ENCODE measurements at regions not wholly inside any gene's neighbourhood (a gene's known extent, or its start where the extent isn't known, plus 50 kb on each side); places are given as distances from the start of the nearest gene placed in this dataset.

GRCh38 chr2:128982670-128983069 lies 664.0 kb upstream of the HS6ST1 start:
- H3K4me3 ChIP-seq: no peak overlapping the region
- H3K9me3 ChIP-seq: no peaks in the 10 kb centered on the region
- no peaks in the 10 kb centered on the region for H3K4me1 ChIP-seq
- no peak for ATAC-seq
- no peak overlapping the region for H3K27ac ChIP-seq
- intact Hi-C loops (cut with DNase I): no loop called here
- WGBS (ENCODE audit: insufficient coverage, low coverage, low lambda C conversion rate, missing lambda C conversion rate): 73% methylated on average over 4 of the region's 4 CpGs
- no peaks in the 10 kb centered on the region for H3K36me3 ChIP-seq
- no peaks in the 10 kb centered on the region for H3K27me3 ChIP-seq
- DNase-seq: no peak
- no peak for TF ChIP-seq CTCF (IDR thresholded peaks at IDR 0.05)
- TF ChIP-seq POLR2A (IDR thresholded peaks at IDR 0.05): no peak

DNA sequence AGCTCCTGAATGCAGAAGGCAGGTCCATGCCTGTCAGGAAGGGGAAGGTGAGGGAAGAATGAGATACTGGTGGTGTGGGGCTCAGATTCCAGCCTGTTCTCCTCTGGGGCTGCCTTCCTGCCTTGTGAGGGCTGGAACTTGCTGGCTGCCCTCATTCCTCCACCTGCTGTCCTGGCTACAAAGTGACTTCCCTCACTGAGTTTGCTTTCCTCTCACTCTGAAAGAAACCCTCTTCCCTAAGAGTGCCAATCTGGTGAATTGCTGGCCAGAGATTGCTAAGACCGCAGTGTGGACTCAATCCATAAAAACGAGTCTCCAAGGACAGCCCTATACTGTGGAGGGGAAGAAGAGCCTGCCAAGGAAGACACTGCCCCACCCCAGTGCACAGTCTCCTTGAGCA lies 664.4 kb upstream of the HS6ST1 start:
- no peak for DNase-seq
- H3K4me3 ChIP-seq: no peak overlapping the region
- no peaks in the 10 kb centered on the region for H3K4me1 ChIP-seq
- no peaks in the 10 kb centered on the region for H3K9me3 ChIP-seq
- intact Hi-C loops (cut with DNase I): no loop called here
- H3K36me3 ChIP-seq: no peaks in the 10 kb centered on the region
- no peak for ATAC-seq
- 26% methylated on average over 2 of the region's 2 CpGs for WGBS (ENCODE audit: insufficient coverage, low coverage, low lambda C conversion rate, missing lambda C conversion rate)
- H3K27me3 ChIP-seq: no peaks in the 10 kb centered on the region
- H3K27ac ChIP-seq: no peak overlapping the region
- TF ChIP-seq CTCF (IDR thresholded peaks at IDR 0.05): no peak

DNA sequence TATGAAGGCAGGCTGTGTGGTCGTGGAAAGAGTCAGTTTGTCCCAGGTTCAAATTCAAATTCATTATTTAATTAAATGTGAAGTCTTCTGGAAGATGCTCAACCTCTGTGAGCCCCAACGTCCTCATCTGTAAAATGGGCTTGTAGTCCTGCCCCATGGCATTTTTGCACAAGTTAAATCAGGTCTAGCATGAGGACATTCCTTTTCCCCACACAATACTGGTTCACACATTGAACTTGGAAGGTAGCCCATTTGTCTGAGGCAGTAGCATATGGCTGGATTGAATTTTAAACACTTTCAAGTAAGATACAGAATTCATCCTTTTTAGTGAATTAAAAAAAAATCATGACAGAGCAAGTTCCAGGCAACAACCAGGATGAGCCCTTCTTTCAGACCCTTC lies 665.4 kb upstream of the HS6ST1 start:
- 42% methylated on average over 2 of the region's 2 CpGs for WGBS (ENCODE audit: insufficient coverage, low coverage, low lambda C conversion rate, missing lambda C conversion rate)
- Histone ChIP-seq H3K27me3 (no peaks in the 10 kb centered on the region), H3K27ac (no peak overlapping the region), H3K4me1 (no peaks in the 10 kb centered on the region), H3K36me3 (no peaks in the 10 kb centered on the region), H3K9me3 (no peaks in the 10 kb centered on the region), H3K4me3 (no peak overlapping the region)
- ATAC-seq (no peak), DNase-seq (no peak)
- intact Hi-C loops (cut with DNase I): no loop called here
- no peak for TF ChIP-seq CTCF (IDR thresholded peaks at IDR 0.05)
- no peak for TF ChIP-seq POLR2A (IDR thresholded peaks at IDR 0.05)

DNA sequence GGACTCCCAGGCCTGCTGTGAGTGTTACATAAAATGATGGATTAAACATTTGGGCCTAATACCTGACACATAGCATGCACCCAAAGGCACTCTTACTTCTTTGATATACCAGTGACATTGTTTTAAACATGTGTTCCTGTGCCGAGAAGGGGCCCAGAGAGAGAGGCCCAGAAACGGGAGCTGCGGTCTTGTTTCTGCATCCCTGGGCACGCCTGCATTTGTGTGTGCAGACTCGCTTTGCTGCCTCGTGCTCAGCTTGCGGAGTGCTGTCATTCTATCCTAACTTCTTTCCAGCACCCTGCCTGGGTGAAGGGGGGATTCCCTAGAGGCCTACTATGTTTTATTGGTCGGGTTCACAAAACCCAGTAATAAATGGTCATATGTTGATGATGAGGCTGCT lies 666.2 kb upstream of the HS6ST1 start:
- Histone ChIP-seq H3K9me3 (no peaks in the 10 kb centered on the region), H3K4me1 (no peaks in the 10 kb centered on the region), H3K36me3 (no peaks in the 10 kb centered on the region), H3K4me3 (no peak overlapping the region), H3K27me3 (no peaks in the 10 kb centered on the region), H3K27ac (no peak overlapping the region)
- DNase-seq (no peak), ATAC-seq (no peak)
- TF ChIP-seq POLR2A (IDR thresholded peaks at IDR 0.05): no peak
- no peak for TF ChIP-seq CTCF (IDR thresholded peaks at IDR 0.05)
- 68% methylated on average over 6 of the region's 8 CpGs for WGBS (ENCODE audit: insufficient coverage, low coverage, low lambda C conversion rate, missing lambda C conversion rate)
- intact Hi-C loops (cut with DNase I): no loop called here

DNA sequence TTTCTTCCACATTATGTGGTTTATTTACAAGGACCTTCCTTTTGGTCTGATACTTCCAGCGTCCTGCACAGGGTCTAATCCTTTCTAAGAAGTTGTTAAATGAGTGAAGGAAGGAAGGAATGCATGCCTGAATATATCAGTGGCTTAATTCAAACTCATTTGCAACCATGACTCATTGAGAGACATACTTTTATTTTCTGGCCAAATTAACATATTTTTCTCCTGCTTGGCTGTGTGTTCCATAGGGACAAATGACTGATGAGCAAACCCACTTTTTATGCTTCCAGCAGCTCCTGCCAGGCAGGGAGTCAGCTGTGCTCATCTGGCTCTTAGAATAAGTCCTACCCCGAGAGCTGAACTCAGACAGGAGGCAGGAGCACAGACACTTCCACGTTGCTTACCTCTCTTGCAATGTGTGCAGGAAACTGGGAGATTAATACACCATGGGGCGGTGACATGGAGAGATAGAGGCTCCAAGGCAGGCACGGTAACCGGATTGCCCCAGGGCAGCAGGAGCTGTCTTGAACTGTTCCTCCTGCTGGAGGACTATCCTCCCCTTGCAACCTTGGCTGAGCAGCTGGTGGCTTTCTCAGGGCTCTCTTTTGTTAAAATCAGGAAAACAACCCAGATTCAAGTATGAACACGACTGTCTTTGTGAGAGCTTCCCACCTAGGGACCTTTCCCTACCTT lies 667.5 kb upstream of the HS6ST1 start:
- 16% methylated on average over 5 of the region's 7 CpGs for WGBS (ENCODE audit: insufficient coverage, low coverage, low lambda C conversion rate, missing lambda C conversion rate)
- no peak for TF ChIP-seq CTCF (IDR thresholded peaks at IDR 0.05)
- no peak for TF ChIP-seq POLR2A (IDR thresholded peaks at IDR 0.05)
- no peak for DNase-seq
- Histone ChIP-seq H3K36me3 (no peaks in the 10 kb centered on the region), H3K4me1 (no peaks in the 10 kb centered on the region), H3K27me3 (no peaks in the 10 kb centered on the region), H3K27ac (no peak overlapping the region), H3K4me3 (no peak overlapping the region), H3K9me3 (no peaks in the 10 kb centered on the region)
- intact Hi-C loops (cut with DNase I): no loop called here
- no peak for ATAC-seq

Data from right lobe of liver (tissue), 6 donors.